ENCODE measurements at regions not wholly inside any gene's neighbourhood (a gene's known extent, or its start where the extent isn't known, plus 50 kb on each side); places are given as distances from the start of the nearest gene placed in this dataset.

DNA sequence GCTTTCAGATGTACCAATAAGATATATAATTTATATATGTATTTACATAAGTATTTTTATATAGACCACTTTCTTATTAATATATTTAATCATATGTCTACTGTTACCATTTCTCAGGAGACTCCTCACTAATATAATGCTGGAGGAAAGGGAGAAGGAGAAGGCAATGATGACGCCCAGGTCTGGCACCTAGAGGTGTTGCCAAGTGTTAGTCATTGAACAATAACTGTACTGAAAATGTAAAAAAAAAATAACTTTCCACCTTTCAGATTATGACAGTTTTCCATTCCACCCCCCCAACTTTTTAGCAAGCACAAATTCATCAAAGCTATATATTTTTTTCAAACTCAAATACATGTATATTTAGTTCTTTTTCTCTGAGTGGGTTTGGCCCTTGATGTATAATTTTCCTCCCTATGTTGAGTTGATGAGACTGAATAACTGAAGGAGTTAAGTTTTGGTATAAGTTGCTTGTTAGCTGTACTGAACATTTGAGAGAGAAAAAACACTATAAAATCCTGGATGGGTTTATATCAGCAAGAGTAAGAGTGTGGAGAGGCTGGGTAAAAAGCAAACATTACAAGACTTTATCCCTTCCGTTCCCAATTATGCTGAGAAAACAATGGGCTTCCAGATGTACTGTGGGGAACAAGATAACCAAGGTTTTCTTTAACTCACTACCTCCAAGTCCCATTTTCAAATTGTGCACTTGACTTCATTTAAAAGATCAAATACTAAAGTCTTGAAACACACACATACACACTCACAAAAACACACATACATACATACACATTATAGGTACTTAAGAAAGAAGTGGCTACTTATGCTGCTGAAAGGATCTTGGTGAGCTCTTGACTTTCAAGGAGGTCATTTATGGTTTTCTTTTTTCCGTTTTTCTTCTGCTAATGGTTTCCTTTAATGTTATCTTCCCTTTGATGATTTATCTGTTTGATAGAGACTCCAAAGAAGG is 142.8 kb upstream of the IFNE start:
- no peak for TF ChIP-seq CTCF (conservative IDR thresholded peaks at IDR 0.05; ENCODE audit: low read length)
- no peak for TF ChIP-seq EZH2phosphoT487 (IDR thresholded peaks at IDR 0.05; ENCODE audit: borderline replicate concordance, low read depth, low read length)
